ENCODE measurements at regions not wholly inside any gene's neighbourhood (a gene's known extent, or its start where the extent isn't known, plus 50 kb on each side); places are given as distances from the start of the nearest gene placed in this dataset.

DNA sequence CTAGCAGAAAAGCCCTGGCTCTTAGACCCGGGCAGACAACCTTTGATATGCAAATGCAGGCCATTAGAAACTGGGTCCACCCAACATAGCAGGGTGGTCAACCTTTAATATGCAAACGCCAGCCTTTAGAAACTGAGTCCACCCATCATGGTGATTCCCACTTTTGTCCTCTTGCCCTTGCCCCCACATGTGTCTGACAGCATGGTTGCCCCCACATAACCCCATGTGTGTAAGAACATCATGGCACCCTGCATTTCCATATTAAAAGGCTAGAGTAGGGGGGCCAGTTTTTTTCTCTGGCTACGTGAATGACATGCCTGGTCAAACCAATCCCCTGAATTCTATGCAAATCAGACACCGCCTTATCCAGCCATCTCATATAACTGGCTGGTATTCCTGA, 273.2 kb upstream of the PRDM9 start (continued):
- TF ChIP-seq, protein P1, sequence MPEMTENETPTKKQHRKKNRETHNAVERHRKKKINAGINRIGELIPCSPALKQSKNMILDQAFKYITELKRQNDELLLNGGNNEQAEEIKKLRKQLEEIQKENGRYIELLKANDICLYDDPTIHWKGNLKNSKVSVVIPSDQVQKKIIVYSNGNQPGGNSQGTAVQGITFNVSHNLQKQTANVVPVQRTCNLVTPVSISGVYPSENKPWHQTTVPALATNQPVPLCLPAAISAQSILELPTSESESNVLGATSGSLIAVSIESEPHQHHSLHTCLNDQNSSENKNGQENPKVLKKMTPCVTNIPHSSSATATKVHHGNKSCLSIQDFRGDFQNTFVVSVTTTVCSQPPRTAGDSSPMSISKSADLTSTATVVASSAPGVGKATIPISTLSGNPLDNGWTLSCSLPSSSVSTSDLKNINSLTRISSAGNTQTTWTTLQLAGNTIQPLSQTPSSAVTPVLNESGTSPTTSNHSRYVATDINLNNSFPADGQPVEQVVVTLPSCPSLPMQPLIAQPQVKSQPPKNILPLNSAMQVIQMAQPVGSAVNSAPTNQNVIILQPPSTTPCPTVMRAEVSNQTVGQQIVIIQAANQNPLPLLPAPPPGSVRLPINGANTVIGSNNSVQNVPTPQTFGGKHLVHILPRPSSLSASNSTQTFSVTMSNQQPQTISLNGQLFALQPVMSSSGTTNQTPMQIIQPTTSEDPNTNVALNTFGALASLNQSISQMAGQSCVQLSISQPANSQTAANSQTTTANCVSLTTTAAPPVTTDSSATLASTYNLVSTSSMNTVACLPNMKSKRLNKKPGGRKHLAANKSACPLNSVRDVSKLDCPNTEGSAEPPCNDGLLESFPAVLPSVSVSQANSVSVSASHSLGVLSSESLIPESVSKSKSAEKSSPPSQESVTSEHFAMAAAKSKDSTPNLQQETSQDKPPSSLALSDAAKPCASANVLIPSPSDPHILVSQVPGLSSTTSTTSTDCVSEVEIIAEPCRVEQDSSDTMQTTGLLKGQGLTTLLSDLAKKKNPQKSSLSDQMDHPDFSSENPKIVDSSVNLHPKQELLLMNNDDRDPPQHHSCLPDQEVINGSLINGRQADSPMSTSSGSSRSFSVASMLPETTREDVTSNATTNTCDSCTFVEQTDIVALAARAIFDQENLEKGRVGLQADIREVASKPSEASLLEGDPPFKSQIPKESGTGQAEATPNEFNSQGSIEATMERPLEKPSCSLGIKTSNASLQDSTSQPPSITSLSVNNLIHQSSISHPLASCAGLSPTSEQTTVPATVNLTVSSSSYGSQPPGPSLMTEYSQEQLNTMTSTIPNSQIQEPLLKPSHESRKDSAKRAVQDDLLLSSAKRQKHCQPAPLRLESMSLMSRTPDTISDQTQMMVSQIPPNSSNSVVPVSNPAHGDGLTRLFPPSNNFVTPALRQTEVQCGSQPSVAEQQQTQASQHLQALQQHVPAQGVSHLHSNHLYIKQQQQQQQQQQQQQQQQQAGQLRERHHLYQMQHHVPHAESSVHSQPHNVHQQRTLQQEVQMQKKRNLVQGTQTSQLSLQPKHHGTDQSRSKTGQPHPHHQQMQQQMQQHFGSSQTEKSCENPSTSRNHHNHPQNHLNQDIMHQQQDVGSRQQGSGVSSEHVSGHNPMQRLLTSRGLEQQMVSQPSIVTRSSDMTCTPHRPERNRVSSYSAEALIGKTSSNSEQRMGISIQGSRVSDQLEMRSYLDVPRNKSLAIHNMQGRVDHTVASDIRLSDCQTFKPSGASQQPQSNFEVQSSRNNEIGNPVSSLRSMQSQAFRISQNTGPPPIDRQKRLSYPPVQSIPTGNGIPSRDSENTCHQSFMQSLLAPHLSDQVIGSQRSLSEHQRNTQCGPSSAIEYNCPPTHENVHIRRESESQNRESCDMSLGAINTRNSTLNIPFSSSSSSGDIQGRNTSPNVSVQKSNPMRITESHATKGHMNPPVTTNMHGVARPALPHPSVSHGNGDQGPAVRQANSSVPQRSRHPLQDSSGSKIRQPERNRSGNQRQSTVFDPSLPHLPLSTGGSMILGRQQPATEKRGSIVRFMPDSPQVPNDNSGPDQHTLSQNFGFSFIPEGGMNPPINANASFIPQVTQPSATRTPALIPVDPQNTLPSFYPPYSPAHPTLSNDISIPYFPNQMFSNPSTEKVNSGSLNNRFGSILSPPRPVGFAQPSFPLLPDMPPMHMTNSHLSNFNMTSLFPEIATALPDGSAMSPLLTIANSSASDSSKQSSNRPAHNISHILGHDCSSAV (CRISPR knock-in tag; IDR thresholded peaks at IDR 0.05; ENCODE audit: borderline replicate concordance): no peak
- TF ChIP-seq, protein P2, sequence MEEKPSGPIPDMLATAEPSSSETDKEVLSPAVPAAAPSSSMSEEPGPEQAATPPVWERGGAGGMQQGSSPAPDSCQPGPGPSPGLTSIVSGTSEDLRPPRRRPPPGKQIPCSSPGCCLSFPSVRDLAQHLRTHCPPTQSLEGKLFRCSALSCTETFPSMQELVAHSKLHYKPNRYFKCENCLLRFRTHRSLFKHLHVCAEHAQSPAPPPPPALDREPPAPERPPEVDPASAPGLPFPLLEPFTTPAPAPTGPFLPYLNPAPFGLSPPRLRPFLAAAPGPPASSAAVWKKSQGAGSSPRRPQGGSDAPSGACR (CRISPR knock-in tag; IDR thresholded peaks at IDR 0.05): no peak
- TF ChIP-seq ZNF251 (CRISPR knock-in tag; IDR thresholded peaks at IDR 0.05) (no peak), ZNF766 (CRISPR knock-in tag; IDR thresholded peaks at IDR 0.05; ENCODE audit: borderline replicate concordance) (no peak), ZNF484 (CRISPR knock-in tag; IDR thresholded peaks at IDR 0.05; ENCODE audit: borderline replicate concordance, low read depth) (no peak)
- TF ChIP-seq, protein P3, sequence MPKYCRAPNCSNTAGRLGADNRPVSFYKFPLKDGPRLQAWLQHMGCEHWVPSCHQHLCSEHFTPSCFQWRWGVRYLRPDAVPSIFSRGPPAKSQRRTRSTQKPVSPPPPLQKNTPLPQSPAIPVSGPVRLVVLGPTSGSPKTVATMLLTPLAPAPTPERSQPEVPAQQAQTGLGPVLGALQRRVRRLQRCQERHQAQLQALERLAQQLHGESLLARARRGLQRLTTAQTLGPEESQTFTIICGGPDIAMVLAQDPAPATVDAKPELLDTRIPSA (CRISPR knock-in tag; IDR thresholded peaks at IDR 0.05; ENCODE audit: borderline replicate concordance): no peak
- TF ChIP-seq, protein P4, sequence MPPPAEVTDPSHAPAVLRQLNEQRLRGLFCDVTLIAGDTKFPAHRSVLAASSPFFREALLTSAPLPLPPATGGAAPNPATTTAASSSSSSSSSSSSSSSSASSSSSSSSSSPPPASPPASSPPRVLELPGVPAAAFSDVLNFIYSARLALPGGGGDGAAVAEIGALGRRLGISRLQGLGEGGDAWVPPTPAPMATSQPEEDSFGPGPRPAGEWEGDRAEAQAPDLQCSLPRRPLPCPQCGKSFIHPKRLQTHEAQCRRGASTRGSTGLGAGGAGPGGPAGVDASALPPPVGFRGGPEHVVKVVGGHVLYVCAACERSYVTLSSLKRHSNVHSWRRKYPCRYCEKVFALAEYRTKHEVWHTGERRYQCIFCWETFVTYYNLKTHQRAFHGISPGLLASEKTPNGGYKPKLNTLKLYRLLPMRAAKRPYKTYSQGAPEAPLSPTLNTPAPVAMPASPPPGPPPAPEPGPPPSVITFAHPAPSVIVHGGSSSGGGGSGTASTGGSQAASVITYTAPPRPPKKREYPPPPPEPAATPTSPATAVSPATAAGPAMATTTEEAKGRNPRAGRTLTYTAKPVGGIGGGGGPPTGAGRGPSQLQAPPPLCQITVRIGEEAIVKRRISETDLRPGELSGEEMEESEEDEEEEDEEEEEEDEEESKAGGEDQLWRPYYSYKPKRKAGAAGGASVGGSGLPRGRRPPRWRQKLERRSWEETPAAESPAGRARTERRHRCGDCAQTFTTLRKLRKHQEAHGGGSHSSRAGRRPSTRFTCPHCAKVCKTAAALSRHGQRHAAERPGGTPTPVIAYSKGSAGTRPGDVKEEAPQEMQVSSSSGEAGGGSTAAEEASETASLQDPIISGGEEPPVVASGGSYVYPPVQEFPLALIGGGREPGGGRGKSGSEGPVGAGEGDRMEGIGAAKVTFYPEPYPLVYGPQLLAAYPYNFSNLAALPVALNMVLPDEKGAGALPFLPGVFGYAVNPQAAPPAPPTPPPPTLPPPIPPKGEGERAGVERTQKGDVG (CRISPR knock-in tag; IDR thresholded peaks at IDR 0.05; ENCODE audit: borderline replicate concordance): no peak

Data from HepG2 (cell line).